ENCODE measurements at regions not wholly inside any gene's neighbourhood (a gene's known extent, or its start where the extent isn't known, plus 50 kb on each side); places are given as distances from the start of the nearest gene placed in this dataset.

- no peak for TF ChIP-seq CTCF (IDR thresholded peaks at IDR 0.05; ENCODE audit: insufficient read depth, low read length, poor library complexity, severe bottlenecking)
- TF ChIP-seq EZH2phosphoT487 (conservative IDR thresholded peaks at IDR 0.05; ENCODE audit: low read length), result no peak
These were observed 677.0 kb upstream of the POT1 start for GRCh38 chr7:125606671-125607070.
